ENCODE measurements at regions not wholly inside any gene's neighbourhood (a gene's known extent, or its start where the extent isn't known, plus 50 kb on each side); places are given as distances from the start of the nearest gene placed in this dataset.

DNA sequence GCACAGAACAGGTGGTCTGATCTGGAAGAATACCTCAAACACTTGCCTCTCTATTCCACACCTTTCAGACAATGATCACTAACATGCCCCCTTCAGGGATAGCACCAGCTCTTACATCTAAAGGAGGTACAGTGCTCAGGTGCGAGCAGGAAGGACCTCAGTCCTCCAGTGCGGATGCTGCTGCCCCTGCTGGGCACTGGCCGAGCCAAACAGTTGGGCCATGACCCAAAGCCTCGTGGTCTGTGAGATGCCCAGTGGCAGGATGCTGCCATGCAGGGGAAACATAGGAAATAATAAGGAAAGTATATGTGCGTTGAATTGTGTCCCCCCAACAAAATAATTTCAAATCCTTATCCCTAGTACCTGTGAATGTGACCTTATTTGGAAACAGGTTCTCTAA lies 243.7 kb downstream of the NDUFA10 start:
- intact Hi-C loops (cut with DNase I; ENCODE audit: low total_unique reads), result no loop called here
- WGBS, 2 donors, result 88 to 95% methylated on average over 5 of the region's 5 CpGs
- Histone ChIP-seq H3K27ac (no peak overlapping the region), H3K36me3 (ENCODE audit: low read depth, missing control alignments) (no peaks in the 10 kb centered on the region), H3K27me3 (no peaks in the 10 kb centered on the region), H3K4me3 (no peak overlapping the region), H3K9me3 (no peaks in the 10 kb centered on the region), H3K4me1 (no peaks in the 10 kb centered on the region)
- TF ChIP-seq, protein P1, sequence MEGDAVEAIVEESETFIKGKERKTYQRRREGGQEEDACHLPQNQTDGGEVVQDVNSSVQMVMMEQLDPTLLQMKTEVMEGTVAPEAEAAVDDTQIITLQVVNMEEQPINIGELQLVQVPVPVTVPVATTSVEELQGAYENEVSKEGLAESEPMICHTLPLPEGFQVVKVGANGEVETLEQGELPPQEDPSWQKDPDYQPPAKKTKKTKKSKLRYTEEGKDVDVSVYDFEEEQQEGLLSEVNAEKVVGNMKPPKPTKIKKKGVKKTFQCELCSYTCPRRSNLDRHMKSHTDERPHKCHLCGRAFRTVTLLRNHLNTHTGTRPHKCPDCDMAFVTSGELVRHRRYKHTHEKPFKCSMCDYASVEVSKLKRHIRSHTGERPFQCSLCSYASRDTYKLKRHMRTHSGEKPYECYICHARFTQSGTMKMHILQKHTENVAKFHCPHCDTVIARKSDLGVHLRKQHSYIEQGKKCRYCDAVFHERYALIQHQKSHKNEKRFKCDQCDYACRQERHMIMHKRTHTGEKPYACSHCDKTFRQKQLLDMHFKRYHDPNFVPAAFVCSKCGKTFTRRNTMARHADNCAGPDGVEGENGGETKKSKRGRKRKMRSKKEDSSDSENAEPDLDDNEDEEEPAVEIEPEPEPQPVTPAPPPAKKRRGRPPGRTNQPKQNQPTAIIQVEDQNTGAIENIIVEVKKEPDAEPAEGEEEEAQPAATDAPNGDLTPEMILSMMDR (IDR thresholded peaks at IDR 0.05), result no peak
- no peak for TF ChIP-seq POLR2A (IDR thresholded peaks at IDR 0.05)
- no peak for DNase-seq

DNA sequence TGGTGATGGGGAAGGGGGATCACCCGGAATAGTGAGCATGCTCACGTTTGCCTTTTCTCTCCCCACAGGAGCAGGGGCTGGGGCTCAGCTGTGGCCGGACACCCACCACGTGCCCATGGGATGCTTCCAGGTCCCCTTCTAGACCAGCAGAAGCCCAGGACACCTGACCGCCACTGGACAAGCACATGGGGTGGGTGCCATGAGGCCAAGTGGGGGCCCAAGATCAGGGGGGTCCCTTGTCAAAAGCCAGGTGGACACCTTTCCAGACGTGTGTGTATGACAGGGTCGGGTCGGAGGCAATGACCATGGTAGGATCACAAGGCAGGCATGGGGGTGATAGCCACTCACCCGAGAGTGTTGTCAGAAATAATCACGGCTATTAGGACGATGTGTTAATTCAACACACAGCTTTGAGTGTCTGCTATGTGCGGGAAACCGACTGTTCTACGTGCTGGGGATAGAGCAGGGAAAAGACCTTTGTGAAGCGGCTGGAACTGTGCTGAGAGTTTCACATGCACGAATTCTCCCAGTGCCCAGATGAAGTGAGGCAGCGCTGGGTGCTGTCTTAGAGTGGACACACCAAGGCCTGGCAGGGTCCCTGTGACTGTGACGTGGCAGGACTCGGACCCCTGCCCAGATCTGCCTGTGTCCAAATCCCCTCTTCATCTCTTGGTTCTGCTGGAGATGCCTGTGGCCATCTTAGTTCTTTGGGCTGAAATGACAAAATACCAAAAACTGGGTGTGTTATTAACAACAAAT lies 244.7 kb downstream of the NDUFA10 start:
- 95 to 96% methylated on average over 16 to 19 of the region's 19 CpGs for WGBS, 2 donors
- no peak for DNase-seq
- no peak overlapping the region for H3K27ac ChIP-seq
- TF ChIP-seq, protein P1 (IDR thresholded peaks at IDR 0.05), result no peak
- TF ChIP-seq POLR2A (IDR thresholded peaks at IDR 0.05), result no peak
- no peaks in the 10 kb centered on the region for H3K36me3 ChIP-seq (ENCODE audit: low read depth, missing control alignments)
- H3K4me1 ChIP-seq, result no peaks in the 10 kb centered on the region
- H3K27me3 ChIP-seq, result no peaks in the 10 kb centered on the region
- no peak overlapping the region for H3K4me3 ChIP-seq
- intact Hi-C loops (cut with DNase I; ENCODE audit: low total_unique reads), result no loop called here
- H3K9me3 ChIP-seq, result no peaks in the 10 kb centered on the region

DNA sequence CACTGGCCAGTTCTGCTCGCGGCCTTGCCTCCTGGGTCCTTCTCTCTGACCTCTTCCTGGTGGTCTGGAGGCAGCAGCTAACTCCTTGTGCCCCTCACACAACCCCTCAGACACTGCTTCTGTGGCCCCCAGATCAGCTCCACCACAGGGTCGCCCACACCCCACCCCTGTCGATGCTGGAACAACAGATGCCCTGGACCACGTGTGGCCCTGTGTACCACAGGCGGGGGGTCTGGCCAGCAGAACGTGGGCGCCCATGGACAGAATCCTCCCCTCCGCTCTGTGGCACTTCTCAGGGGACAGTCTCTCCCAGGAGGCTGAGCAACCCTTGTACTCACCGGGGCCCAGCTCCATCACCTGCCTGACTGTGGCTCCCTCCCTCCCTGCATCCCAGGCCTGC lies 245.6 kb downstream of the NDUFA10 start:
- Histone ChIP-seq H3K4me1 (no peaks in the 10 kb centered on the region), H3K27ac (no peak overlapping the region), H3K36me3 (ENCODE audit: low read depth, missing control alignments) (no peaks in the 10 kb centered on the region), H3K27me3 (no peaks in the 10 kb centered on the region), H3K9me3 (no peaks in the 10 kb centered on the region), H3K4me3 (no peak overlapping the region)
- TF ChIP-seq, protein P1 (IDR thresholded peaks at IDR 0.05), result no peak
- peak; percentile 2 for DNase-seq
- intact Hi-C loops (cut with DNase I; ENCODE audit: low total_unique reads), result no loop called here
- WGBS, 2 donors, result 88 to 94% methylated on average over 10 of the region's 10 CpGs

DNA sequence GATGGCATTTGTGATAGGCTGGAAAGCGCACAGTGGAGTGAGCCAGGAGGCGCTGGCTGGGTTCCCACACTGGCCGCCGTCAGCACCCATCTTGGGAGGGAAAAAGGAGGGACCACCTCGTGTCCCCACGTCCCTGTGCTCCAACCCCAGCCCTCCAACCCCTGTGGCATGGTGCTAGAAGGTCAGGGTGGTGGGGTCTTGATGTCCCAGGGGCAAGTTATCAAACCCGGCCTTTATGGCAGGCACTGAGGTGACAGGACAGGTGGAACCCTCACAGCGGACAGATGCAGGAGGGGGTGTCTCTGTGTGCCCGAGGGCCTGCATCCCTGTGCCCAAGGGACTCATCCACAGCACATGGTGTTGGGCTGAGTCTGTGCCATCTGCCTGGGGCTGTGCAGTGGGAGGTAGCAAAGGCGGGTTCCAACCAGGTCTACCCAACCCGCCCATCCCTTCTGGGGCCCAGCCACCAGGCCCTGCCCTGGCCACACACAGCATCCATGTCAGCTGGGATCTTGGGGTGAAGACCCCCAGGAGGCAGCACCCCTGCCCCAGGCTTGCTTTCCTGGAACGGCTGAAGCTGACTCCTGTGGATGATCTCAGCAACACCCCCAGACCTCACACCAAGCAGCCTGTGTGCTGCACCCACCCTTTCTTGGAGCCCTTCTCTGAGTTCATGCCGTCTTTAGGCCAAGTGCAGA lies 246.1 kb downstream of the NDUFA10 start:
- Histone ChIP-seq H3K4me3 (no peak overlapping the region), H3K9me3 (no peaks in the 10 kb centered on the region), H3K36me3 (ENCODE audit: low read depth, missing control alignments) (no peaks in the 10 kb centered on the region), H3K27me3 (no peaks in the 10 kb centered on the region), H3K4me1 (no peaks in the 10 kb centered on the region), H3K27ac (no peak overlapping the region)
- intact Hi-C loops (cut with DNase I; ENCODE audit: low total_unique reads), result no loop called here
- TF ChIP-seq, protein P1 (IDR thresholded peaks at IDR 0.05), result no peak
- TF ChIP-seq POLR2A (IDR thresholded peaks at IDR 0.05), result no peak
- 88 to 90% methylated on average over 9 to 13 of the region's 13 CpGs for WGBS, 2 donors
- no peak for DNase-seq

Measured in testis (tissue), 2 donors.